ENCODE measurements at regions not wholly inside any gene's neighbourhood (a gene's known extent, or its start where the extent isn't known, plus 50 kb on each side); places are given as distances from the start of the nearest gene placed in this dataset.

GRCh38 chr2:38215522-38215921 is 139.6 kb upstream of the CYP1B1 start:
- TF ChIP-seq, protein P1, sequence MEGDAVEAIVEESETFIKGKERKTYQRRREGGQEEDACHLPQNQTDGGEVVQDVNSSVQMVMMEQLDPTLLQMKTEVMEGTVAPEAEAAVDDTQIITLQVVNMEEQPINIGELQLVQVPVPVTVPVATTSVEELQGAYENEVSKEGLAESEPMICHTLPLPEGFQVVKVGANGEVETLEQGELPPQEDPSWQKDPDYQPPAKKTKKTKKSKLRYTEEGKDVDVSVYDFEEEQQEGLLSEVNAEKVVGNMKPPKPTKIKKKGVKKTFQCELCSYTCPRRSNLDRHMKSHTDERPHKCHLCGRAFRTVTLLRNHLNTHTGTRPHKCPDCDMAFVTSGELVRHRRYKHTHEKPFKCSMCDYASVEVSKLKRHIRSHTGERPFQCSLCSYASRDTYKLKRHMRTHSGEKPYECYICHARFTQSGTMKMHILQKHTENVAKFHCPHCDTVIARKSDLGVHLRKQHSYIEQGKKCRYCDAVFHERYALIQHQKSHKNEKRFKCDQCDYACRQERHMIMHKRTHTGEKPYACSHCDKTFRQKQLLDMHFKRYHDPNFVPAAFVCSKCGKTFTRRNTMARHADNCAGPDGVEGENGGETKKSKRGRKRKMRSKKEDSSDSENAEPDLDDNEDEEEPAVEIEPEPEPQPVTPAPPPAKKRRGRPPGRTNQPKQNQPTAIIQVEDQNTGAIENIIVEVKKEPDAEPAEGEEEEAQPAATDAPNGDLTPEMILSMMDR (IDR thresholded peaks at IDR 0.05; ENCODE audit: low read length), result no peak
- TF ChIP-seq EZH2 (optimal IDR thresholded peaks at IDR 0.05; ENCODE audit: low read depth, low read length), result no peak

Measured in MM.1S (cell line).